ENCODE measurements at regions not wholly inside any gene's neighbourhood (a gene's known extent, or its start where the extent isn't known, plus 50 kb on each side); places are given as distances from the start of the nearest gene placed in this dataset.

GRCh38 chr9:108655818-108656217 is 200.0 kb downstream of the ACTL7B start:
- TF ChIP-seq CTCF (IDR thresholded peaks at IDR 0.05; ENCODE audit: insufficient read depth in 1 of 2, low read depth in 1 of 2, low read length in 1 of 2, severe bottlenecking in 1 of 2, unreplicated experiment in 1 of 2) = no peak
- H3K36me3 ChIP-seq (ENCODE audit: control insufficient read depth, insufficient read depth, low read length) = no peaks in the 10 kb centered on the region
- no peaks in the 10 kb centered on the region for H3K27me3 ChIP-seq (replicated peaks; ENCODE audit: control insufficient read depth, insufficient read depth, low read length)
- Mint-ChIP-seq H3K9me3 (ENCODE audit: unreplicated experiment) (peaks cover 14% of the 10 kb centered on the region), H3K27ac (ENCODE audit: unreplicated experiment) (no peak overlapping the region), H3K36me3 (ENCODE audit: insufficient read depth, unreplicated experiment) (no peaks in the 10 kb centered on the region), H3K4me1 (ENCODE audit: low read depth, unreplicated experiment) (no peaks in the 10 kb centered on the region), H3K4me3 (ENCODE audit: unreplicated experiment) (no peak overlapping the region), H3K27me3 (ENCODE audit: insufficient read depth, unreplicated experiment) (peaks cover 2% of the 10 kb centered on the region)
- CTCF ChIA-PET = no interaction called here
- no peak overlapping the region for H3K4me3 ChIP-seq (ENCODE audit: low read depth, low read length)
- POLR2A ChIA-PET = no interaction called here
- H3K4me1 ChIP-seq = no peaks in the 10 kb centered on the region
- intact Hi-C loops (cut with micrococcal nuclease; ENCODE audit: unreplicated experiment) = no loop called here
- peaks cover 16% of the 10 kb centered on the region; the same call in 1 of the 2 replicates for H3K9me3 ChIP-seq
- no peak for DNase-seq
- no TSS peak for BruUV-seq (replicated peaks)

- Histone ChIP-seq H3K4me1 (no peaks in the 10 kb centered on the region), H3K36me3 (ENCODE audit: control insufficient read depth, insufficient read depth, low read length) (no peaks in the 10 kb centered on the region), H3K4me3 (ENCODE audit: low read depth, low read length) (no peak overlapping the region), H3K9me3 (peaks cover 10% of the 10 kb centered on the region; the same call in 1 of the 2 replicates), H3K27me3 (replicated peaks; ENCODE audit: control insufficient read depth, insufficient read depth, low read length) (no peaks in the 10 kb centered on the region)
- no peak overlapping the region for H3K4me3 Mint-ChIP-seq (ENCODE audit: unreplicated experiment)
- no peak overlapping the region for H3K27ac Mint-ChIP-seq (ENCODE audit: unreplicated experiment)
- peaks cover 13% of the 10 kb centered on the region for H3K9me3 Mint-ChIP-seq (ENCODE audit: unreplicated experiment)
- intact Hi-C loops (cut with micrococcal nuclease; ENCODE audit: unreplicated experiment) = no loop called here
- ChIA-PET CTCF (no interaction called here), POLR2A (no interaction called here)
- no peak for DNase-seq
- TF ChIP-seq CTCF (IDR thresholded peaks at IDR 0.05; ENCODE audit: insufficient read depth in 1 of 2, low read depth in 1 of 2, low read length in 1 of 2, severe bottlenecking in 1 of 2, unreplicated experiment in 1 of 2) = no peak
- no peaks in the 10 kb centered on the region for H3K36me3 Mint-ChIP-seq (ENCODE audit: insufficient read depth, unreplicated experiment)
- no TSS peak for BruUV-seq (replicated peaks)
- peaks cover 5% of the 10 kb centered on the region for H3K27me3 Mint-ChIP-seq (ENCODE audit: insufficient read depth, unreplicated experiment)
- no peaks in the 10 kb centered on the region for H3K4me1 Mint-ChIP-seq (ENCODE audit: low read depth, unreplicated experiment)
These were observed 201.2 kb downstream of the ACTL7B start for GRCh38 chr9:108654566-108654965.

- CTCF ChIA-PET = no interaction called here
- Mint-ChIP-seq H3K4me1 (ENCODE audit: low read depth, unreplicated experiment) (no peaks in the 10 kb centered on the region), H3K4me3 (ENCODE audit: unreplicated experiment) (no peak overlapping the region), H3K27me3 (ENCODE audit: insufficient read depth, unreplicated experiment) (peaks cover 6% of the 10 kb centered on the region), H3K27ac (ENCODE audit: unreplicated experiment) (no peak overlapping the region), H3K36me3 (ENCODE audit: insufficient read depth, unreplicated experiment) (no peaks in the 10 kb centered on the region), H3K9me3 (ENCODE audit: unreplicated experiment) (no peaks in the 10 kb centered on the region)
- Histone ChIP-seq H3K36me3 (ENCODE audit: control insufficient read depth, insufficient read depth, low read length) (no peaks in the 10 kb centered on the region), H3K9me3 (no peaks in the 10 kb centered on the region), H3K4me1 (no peaks in the 10 kb centered on the region), H3K27me3 (replicated peaks; ENCODE audit: control insufficient read depth, insufficient read depth, low read length) (no peaks in the 10 kb centered on the region), H3K4me3 (ENCODE audit: low read depth, low read length) (no peak overlapping the region)
- intact Hi-C loops (cut with micrococcal nuclease; ENCODE audit: unreplicated experiment) = no loop called here
- no peak for TF ChIP-seq CTCF (IDR thresholded peaks at IDR 0.05; ENCODE audit: insufficient read depth in 1 of 2, low read depth in 1 of 2, low read length in 1 of 2, severe bottlenecking in 1 of 2, unreplicated experiment in 1 of 2)
- POLR2A ChIA-PET = no interaction called here
- no TSS peak for BruUV-seq (replicated peaks)
- DNase-seq = no peak
These were observed 202.9 kb downstream of the ACTL7B start for GRCh38 chr9:108652851-108653250.

All from Caco-2 (cell line).